SK-N-DZ (cell line): ENCODE measurements at regions not wholly inside any gene's neighbourhood (a gene's known extent, or its start where the extent isn't known, plus 50 kb on each side); places are given as distances from the start of the nearest gene placed in this dataset.

Source experiments
- DNase-seq: peaks from one replicate; pipeline ENCODE4 v3.0.0-alpha.2; 2015; ENCODE audit warnings: low spot score

- no peak for DNase-seq
These were observed 503.1 kb upstream of the DAB1 start for GRCh38 chr1:57927003-57927402.

DNA sequence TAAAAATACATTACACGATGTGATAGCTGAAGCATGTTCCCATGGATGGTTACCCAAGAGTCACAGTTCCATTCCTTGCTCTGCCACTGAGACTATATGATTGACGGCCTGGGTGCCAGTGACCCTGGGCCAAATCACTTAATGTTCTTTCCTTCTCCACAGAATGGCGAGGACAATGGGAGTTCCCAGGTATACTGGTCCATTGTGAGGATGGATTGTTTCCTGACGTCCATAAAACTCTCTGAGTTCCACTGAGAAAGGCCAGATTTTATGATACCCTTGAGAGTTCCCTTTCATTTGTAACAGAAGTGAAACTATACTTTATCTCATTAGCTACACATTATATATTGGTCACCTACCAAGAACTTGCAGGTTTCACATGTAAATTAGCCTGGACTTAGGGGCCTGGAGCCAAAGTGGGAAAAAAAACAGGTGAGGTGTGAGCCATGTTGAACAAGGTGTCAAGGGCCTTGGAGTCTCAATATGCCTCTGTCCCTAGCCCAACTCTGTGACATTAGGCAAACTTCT lies 502.2 kb upstream of the DAB1 start:
- DNase-seq = no peak

GRCh38 chr1:57925226-57925625 lies 501.4 kb upstream of the DAB1 start:
- DNase-seq = no peak

- DNase-seq = no peak
These were observed 498.3 kb upstream of the DAB1 start for GRCh38 chr1:57922130-57922529.

- DNase-seq = no peak
These were observed 492.2 kb upstream of the DAB1 start for GRCh38 chr1:57916041-57916440.

GRCh38 chr1:57911427-57911826 lies 487.6 kb upstream of the DAB1 start:
- no peak for DNase-seq

DNA sequence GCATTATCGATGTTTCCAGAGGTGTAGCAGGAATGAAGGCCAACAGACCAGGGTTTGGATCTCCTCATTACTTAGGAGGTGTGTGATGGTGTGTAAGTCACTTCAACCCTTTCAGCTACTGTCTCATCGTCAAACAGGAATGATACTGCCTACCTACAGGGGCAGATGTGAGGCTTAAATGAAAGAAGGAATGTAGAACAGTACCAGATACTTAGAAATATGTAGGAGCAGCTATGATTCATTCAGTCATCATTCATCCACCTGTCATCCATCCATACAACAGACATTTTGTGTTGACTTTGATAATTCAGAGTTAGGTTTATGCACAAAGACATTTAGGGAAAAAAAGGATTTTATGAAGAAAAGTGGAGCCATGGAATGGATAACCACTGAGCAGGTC lies 486.9 kb upstream of the DAB1 start:
- no peak for DNase-seq

DNA sequence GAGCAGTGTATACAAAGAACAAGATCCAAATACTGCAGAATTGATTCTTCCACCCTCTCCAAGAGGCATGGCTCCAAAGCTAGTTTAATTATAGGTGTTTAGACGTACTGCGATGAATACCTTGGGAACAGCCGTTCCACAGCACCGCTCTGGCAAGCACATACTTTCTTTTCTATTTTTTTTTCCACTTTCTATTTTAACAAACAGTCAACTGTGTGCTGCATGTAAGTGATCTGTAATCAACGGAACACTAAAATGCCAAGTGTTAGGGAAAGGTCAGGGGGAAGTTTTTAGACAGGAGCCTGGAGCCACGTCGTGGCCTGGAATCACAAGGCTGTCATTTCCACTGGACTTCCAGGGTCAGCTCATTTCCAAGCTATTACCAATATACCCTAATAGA lies 486.4 kb upstream of the DAB1 start:
- DNase-seq = no peak

DNA sequence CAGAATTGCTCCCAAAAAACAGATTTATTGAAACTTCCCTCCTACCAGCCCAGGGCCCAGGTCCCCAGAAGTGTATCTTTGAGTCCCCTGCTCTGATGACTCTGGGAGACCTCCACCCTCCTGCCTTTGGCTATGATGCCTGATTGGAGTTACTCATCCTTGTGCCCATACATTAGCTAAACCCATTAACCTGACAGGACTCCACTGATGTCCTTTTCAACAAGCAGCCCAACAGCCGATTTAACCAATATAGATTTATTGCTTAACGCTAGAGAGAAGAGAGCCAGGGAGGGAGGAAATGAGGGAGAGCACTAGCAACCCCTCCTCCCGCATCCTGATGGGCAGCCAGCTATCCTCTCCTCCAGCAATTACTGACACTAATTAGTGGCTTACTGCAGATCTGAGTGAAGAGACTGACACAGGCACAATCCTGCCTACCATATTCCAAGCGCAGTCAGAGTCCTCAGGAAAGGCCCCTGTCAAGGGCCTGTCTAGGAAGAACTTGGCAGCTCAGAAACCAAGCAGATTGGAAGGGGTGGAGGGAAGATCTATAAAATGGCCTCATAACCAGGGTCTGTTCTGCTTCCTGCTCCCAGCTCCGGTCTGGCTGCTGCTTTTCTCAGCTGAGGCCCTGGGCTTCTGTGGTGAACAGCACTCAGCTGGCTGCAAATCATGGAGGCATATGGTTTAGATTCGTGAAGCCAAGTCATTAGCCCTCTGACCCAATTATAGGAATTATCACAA lies 484.5 kb upstream of the DAB1 start:
- DNase-seq = peak; percentile 19

DNA sequence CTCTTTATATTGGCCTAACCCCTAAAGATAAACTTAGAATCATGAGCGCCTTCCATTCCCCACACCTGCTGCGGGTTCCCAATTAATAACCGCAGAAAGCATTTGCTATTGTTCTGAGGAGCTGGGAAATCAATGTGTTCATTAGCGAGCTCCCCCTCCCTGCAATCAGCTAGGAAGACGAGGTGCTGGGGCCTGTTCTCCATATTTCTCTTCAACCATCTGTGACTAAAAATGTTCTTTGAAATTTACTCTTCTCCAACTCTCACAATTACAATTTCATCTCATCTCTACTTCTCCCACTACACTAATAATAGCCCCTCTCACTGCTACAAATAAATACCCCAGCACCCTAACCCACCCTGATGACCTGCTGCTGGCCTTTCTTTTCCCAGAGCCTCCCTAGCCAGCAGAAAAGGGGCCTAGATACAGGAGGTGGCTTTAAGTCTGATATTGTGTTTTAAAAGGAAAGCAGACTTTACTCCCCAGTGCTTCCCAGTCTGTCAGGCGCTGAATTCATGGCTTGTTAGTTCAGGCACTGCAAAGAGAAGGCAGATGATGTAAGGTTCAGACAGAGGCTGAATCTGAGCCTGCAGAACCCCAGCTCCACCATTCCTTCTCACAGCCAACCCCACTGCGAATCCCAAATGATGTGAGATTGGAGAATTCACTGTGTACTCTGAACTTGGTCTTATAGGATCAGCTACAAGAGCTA lies 477.5 kb upstream of the DAB1 start:
- DNase-seq = no peak

- no peak for DNase-seq
These were observed 474.7 kb upstream of the DAB1 start for GRCh38 chr1:57898531-57898930.

- DNase-seq = no peak
These were observed 473.7 kb upstream of the DAB1 start for GRCh38 chr1:57897581-57897980.

DNA sequence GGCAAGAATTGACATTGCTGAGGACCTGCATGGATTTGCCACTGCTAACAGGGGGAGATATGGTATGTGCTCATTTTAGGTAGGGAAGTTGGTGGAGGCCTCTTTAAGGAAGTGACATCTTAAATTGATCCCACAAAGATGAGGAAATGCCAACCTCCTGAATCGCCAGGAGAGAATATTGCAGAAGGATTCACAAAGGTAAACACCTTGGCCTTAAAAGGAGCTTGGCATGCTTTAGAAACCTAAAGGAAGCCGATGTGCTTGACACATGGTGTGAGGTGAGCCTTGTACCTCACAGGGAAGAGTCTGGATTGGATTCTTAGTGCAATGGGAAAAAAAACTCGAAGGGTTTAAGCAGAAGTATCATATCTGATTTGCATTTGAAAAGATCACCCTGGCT lies 470.5 kb upstream of the DAB1 start:
- no peak for DNase-seq

DNA sequence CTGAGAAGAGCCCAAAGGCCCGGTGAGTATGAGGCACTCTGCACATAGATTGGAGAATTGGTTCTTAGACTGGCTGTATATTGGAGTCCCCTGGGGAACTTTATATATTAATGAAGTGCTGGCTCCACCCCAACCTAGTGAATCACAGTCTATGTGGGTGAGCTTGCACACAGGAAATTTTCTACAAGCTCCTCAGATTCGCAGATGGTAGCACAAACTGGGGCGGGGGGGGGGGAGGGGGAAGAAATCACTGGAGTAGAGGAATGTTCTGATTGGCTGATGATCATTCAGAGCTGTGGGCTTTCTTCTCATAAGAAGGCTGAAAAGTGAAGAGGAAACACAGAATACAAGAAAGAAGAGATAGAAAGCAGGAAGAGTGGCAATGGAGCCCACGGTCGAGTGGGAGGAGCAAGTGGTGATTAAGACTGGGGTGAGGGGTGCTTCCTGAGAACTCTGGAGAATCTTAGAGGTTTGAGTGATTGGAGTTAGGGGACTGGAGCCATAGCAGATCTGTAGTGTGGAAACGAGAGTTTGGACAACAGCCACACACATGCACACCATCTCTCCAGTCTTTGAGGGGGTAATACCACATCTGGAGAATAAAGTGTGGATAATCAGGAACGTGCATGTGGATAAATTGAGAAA lies 465.9 kb upstream of the DAB1 start:
- no peak for DNase-seq

GRCh38 chr1:57887964-57888491 lies 464.2 kb upstream of the DAB1 start:
- no peak for DNase-seq

- DNase-seq = no peak
These were observed 462.5 kb upstream of the DAB1 start for GRCh38 chr1:57886376-57886775.

- DNase-seq = no peak
These were observed 459.8 kb upstream of the DAB1 start for GRCh38 chr1:57883642-57883995.

DNA sequence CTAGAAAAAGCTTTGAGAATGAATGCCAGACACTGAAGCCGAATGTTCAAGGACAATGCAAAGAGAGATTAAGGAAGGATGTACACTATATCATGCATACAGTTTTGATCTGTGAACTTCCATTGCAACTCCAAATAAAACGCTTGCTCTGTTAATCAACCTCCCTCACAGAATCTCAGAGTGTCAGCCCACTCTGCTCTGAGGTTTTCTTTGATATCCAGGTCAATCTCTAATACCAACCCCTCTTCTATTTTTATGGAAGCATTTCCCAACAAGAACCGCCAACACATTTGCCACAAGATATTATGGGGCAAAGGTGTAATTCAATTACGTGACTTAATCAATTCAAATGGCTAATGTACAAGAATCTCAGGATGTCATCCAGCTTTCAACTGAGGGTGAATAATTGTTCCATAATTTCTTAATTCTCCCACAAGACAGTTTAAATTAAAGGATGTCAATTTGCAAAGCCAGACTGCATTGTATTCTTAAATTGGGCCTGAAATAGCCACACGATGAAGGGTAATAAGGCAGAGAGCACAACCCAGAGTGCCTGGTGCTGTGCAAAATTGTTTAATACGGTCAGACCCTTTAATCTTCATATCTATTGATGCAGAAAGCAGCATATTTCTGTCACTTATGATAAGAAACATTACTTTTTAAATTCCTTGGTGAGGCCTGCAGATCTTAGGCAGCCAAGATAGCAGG lies 459.2 kb upstream of the DAB1 start:
- peak; percentile 63 for DNase-seq

DNA sequence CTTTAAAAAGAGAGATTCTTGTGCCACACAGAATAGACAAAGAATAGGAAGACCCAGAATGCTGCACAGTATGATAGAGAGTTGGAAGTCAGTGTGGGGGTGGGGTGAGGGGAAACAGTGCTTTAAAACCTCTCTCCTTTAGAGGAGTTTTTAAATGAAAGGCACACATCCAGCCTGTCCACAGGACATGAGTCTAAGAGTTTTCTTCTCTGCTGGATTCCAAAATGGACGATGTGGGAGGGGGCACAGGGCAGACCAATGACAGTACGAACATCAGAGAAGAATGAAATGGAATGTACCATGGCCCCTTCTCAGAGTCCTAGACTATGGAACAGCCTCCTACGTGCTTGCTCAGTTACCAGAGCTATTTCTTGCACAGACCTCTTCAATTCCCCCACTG lies 458.2 kb upstream of the DAB1 start:
- DNase-seq = no peak

GRCh38 chr1:57881639-57882038 lies 457.8 kb upstream of the DAB1 start:
- no peak for DNase-seq

DNA sequence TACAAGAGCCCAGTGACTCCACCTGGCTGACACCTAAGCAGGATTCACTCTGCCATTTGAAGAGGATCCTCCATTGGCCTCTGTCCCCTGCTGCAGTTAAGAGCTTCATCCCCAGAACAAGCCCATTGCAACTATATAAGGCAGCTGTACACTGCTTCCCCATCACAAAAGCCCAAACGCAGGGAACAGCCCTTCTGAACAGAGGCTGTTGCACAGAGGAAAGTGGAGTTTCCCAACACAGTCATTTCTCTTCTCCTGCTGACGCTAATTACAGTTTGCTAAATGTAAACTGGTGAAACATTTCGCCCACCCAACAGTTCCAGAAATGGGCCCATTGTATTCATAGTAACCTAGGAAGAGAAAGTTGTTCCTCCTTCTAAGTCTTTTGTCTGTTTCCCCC lies 455.8 kb upstream of the DAB1 start:
- DNase-seq = no peak

DNA sequence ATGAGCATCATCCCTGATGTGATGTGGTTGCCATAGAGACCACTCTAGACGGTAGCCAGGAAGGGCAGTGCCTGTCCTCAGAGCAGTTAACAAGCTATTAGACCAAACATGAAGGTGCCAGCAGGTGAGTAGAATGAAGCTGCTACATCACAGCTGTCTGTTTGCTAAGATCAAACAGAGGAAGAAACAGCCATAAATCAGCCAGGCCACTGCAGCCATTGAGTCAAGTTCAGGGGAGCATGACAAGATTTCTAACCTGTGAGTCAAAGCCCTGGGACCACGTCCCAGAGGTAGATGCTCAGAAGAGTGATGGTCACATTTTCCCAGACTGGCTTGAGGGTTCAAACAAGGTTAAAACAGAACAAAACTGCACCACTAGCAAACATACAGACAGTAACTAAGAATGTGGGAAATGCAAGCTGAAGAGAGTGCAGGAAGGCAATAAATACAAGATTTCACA lies 450.6 kb upstream of the DAB1 start:
- DNase-seq = no peak
